DND-41 (cell line): ENCODE measurements at regions not wholly inside any gene's neighbourhood (a gene's known extent, or its start where the extent isn't known, plus 50 kb on each side); places are given as distances from the start of the nearest gene placed in this dataset.

Source experiments
- ATAC-seq: fragments of 200-7000 bp; cut with Tn5 transposase; 3 replicates; pipeline ENCODE4 v1.9.1; 2021; ENCODE audit warnings: low read depth; ENCODE audit not compliant: insufficient read depth
- DNase-seq: peaks from one replicate; pipeline ENCODE4 v3.0.0-alpha.2; 2020
- H2AFZ ChIP-seq: 2 replicates; pipeline ENCODE4 v1.6.0; 2012; ENCODE audit warnings: low read depth, low read length
- H3K27ac ChIP-seq: 2 replicates; pipeline ENCODE4 v1.5.1; 2012; ENCODE audit warnings: low read length, inconsistent platforms
- H3K27me3 ChIP-seq: fragments of 200-600 bp; sonication (generic); 2 replicates; pipeline ENCODE4 v1.6.0; 2012; ENCODE audit warnings: low read length, mild to moderate bottlenecking, inconsistent platforms; ENCODE audit not compliant: insufficient read depth, poor library complexity
- H3K36me3 ChIP-seq: 2 replicates; pipeline ENCODE4 v1.5.1; 2012; ENCODE audit warnings: low read length, inconsistent platforms; ENCODE audit not compliant: insufficient read depth
- H3K4me1 ChIP-seq: 2 replicates; pipeline ENCODE4 v1.5.1; 2012; ENCODE audit warnings: mild to moderate bottlenecking, low read length; ENCODE audit not compliant: insufficient read depth
- H3K4me2 ChIP-seq: 2 replicates; pipeline ENCODE4 v1.6.0; 2012; ENCODE audit warnings: mild to moderate bottlenecking, moderate library complexity, low read length, inconsistent platforms; ENCODE audit not compliant: insufficient read depth
- H3K4me3 ChIP-seq, 2 experiments: fragments of 200-600 bp in 1 of 2; shearing (Covaris generic) in 1 of 2; 2 replicates each; pipeline ENCODE4 v1.5.1; 2012 to 2016; ENCODE audit warnings: inconsistent platforms in 2 of 2, low read length in 2 of 2, mild to moderate bottlenecking in 2 of 2, low read depth in 1 of 2, moderate library complexity in 1 of 2
- H3K79me2 ChIP-seq: 2 replicates; pipeline ENCODE4 v1.6.0; 2012; ENCODE audit warnings: low read length, inconsistent platforms; ENCODE audit not compliant: insufficient read depth
- H3K9ac ChIP-seq: 2 replicates; pipeline ENCODE4 v1.6.0; 2012; ENCODE audit warnings: low read depth, mild to moderate bottlenecking, inconsistent platforms, low read length, moderate library complexity
- H3K9me3 ChIP-seq: 2 replicates; pipeline ENCODE4 v1.5.1; 2012; ENCODE audit warnings: low read length, moderate library complexity, mild to moderate bottlenecking, inconsistent platforms; ENCODE audit not compliant: insufficient read depth, severe bottlenecking
- H4K20me1 ChIP-seq: 2 replicates; pipeline ENCODE4 v1.6.0; 2012; ENCODE audit warnings: low read length; ENCODE audit not compliant: insufficient read depth
- CTCF ChIP-seq: IDR thresholded peaks from 2 replicates; pipeline ENCODE4 v1.5.1; 2012; ENCODE audit warnings: borderline replicate concordance, low read length, moderate library complexity, mild to moderate bottlenecking; ENCODE audit not compliant: poor library complexity, severe bottlenecking; ENCODE audit errors: extremely low read depth
- EZH2 ChIP-seq: IDR thresholded peaks from 3 replicates; pipeline ENCODE4 v1.6.1; 2012; ENCODE audit warnings: borderline replicate concordance, low read depth, mild to moderate bottlenecking, moderate library complexity, low read length, inconsistent platforms; ENCODE audit not compliant: severe bottlenecking

- ATAC-seq (peak; percentile 61; the same call in 1 of the 3 replicates), DNase-seq (peak; percentile 50)
- Histone ChIP-seq H3K9ac (no peak overlapping the region), H3K4me3 (no peak overlapping the region), H3K27me3 (no peaks in the 10 kb centered on the region), H3K9me3 (peaks cover 4% of the 10 kb centered on the region), H3K4me1 (no peaks in the 10 kb centered on the region), H4K20me1 (no peaks in the 10 kb centered on the region), H3K27ac (no peak overlapping the region), H2AFZ (no peak overlapping the region), H3K79me2 (no peaks in the 10 kb centered on the region), H3K4me2 (no peak overlapping the region), H3K36me3 (no peaks in the 10 kb centered on the region)
- TF ChIP-seq CTCF (peak; percentile 84), EZH2 (no peak)
Measured at GRCh38 chr9:100714372-100715099, 136.7 kb downstream of the CAVIN4 start.

- no peak for ATAC-seq
Measured at GRCh38 chr9:100715100-100715380, 137.2 kb downstream of the CAVIN4 start.

GRCh38 chr9:100718717-100719116 is 140.8 kb downstream of the CAVIN4 start:
- Histone ChIP-seq H2AFZ (no peak overlapping the region), H3K4me1 (no peaks in the 10 kb centered on the region), H3K4me3 (no peak overlapping the region), H3K27ac (no peak overlapping the region), H3K27me3 (no peaks in the 10 kb centered on the region), H3K9me3 (no peaks in the 10 kb centered on the region), H4K20me1 (no peaks in the 10 kb centered on the region), H3K4me2 (no peak overlapping the region), H3K9ac (no peak overlapping the region), H3K79me2 (no peaks in the 10 kb centered on the region), H3K36me3 (no peaks in the 10 kb centered on the region)
- DNase-seq (no peak), ATAC-seq (no peak)
- TF ChIP-seq EZH2, result no peak
- TF ChIP-seq CTCF, result no peak

More at GRCh38 chr9:100715100-100715380, 137.2 kb downstream of the CAVIN4 start:
- Histone ChIP-seq H3K36me3 (no peaks in the 10 kb centered on the region), H3K27me3 (no peaks in the 10 kb centered on the region), H2AFZ (no peak overlapping the region), H3K9ac (no peak overlapping the region), H3K4me1 (no peaks in the 10 kb centered on the region), H3K4me3 (no peak overlapping the region), H3K79me2 (no peaks in the 10 kb centered on the region), H3K27ac (no peak overlapping the region), H4K20me1 (no peaks in the 10 kb centered on the region), H3K9me3 (peaks cover 4% of the 10 kb centered on the region), H3K4me2 (no peak overlapping the region)
- no peak for DNase-seq
- TF ChIP-seq CTCF (no peak), EZH2 (no peak)
